Renal cortex interstitium (tissue), 11 donors: ENCODE measurements at regions not wholly inside any gene's neighbourhood (a gene's known extent, or its start where the extent isn't known, plus 50 kb on each side); places are given as distances from the start of the nearest gene placed in this dataset.

Experiments
- DNase-seq, 11 donors: peaks; one replicate each; pipeline ENCODE4 v3.0.0-alpha.2; 2013; ENCODE audit warnings: low read depth in 9 of 11, low spot score in 4 of 11; ENCODE audit errors: extremely low read depth in 1 of 11

- no peak for DNase-seq
Measured at GRCh38 chrX:150310417-150310816, 52.7 kb upstream of the MAMLD1 start.

- DNase-seq = no peak
Measured at GRCh38 chrX:150310881-150311280, 52.2 kb upstream of the MAMLD1 start.

GRCh38 chrX:150312931-150313330 is 50.2 kb upstream of the MAMLD1 start:
- no peak for DNase-seq
